NOMO-1 (cell line): ENCODE measurements at regions not wholly inside any gene's neighbourhood (a gene's known extent, or its start where the extent isn't known, plus 50 kb on each side); places are given as distances from the start of the nearest gene placed in this dataset.
"Not testable (repeated sequence)": the region's sequence is repeated elsewhere in the genome, so short reads cannot be mapped to it uniquely, and the experiment has no call there.

ENCODE experiments used
- DNase-seq, 2 experiments: peaks; one replicate each; lab custom pipeline; 2025; ENCODE audit not compliant: unreplicated experiment in 2 of 2; lab: John Stamatoyannopoulos, UW

DNA sequence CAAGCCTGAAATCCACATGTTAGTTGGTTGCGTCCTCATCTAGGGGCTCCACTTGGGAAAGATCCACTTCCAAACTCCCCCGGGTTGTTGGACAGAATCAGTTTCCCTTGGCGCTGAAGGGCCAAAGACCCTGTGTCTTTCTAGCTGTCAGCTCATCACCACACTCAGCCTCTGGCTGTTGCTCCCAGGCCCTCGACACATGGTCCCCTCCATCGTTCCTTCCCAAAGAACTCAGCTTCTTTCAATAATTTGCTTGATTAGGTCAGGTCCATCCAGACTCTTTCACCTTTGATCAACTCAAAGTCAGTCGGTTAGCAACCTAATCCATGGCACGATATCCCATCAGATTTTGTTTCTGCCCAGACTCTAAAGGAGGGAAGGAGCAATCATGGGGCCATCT, 254.8 kb upstream of the SULF2 start:
- no peak for DNase-seq

DNA sequence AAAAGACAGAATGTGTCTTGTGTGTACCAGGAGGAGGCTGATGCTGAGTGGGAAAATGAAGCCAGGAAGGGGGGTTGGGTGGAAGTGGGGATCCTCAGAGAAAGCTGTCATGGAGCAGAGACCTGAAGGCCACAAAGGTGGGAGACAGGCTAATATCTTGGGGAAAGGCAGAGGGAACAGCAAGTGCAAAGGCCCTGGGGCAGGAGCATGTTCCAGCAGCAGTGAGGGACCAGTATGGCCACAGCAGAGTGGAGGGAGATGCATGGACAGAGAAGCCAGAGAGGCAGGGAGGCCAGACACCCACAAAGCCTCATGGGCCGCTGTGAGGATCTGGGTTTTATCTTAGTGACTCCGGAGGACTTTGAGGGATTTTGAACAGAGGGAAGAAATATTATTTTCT, 254.2 kb upstream of the SULF2 start:
- DNase-seq = no peak

DNA sequence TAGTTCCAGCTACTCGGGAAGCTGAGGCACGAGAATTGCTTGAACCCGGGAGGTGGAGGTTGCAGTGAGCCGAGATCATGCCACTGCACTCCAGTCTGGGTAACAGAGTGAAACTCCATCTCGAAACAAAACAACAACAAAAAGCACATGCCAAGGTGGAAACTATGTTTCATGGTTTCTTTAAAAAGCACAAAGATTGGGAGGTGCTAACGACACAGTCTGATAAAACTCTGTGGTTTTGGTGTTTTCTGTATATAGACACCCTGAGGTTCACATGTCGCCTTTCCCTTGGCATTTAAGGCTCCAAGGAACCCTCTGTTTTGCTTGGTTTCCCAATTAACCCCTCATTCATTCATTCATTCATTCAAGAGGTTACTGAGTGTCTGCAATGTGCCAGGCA, 253.4 kb upstream of the SULF2 start:
- DNase-seq = no peak

DNA sequence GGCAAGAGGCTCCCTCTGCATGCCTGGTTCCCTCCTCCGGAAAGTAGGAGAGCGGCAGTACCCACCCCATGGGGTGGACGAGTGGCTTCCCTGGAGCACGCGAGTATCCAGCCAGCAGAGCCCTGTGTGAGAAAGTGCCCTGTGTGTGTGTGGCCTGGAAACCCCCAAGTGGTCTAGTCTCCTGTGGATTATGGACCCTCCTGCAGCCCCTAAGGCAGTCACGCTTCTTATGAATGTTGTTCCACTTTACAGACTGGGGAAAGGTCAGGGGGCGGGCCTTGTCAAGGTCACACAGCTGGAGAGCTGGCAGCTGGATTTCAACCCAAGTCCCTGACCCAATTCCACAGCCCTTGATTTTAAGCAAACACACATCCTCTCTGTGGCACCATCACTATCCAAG, 252.5 kb upstream of the SULF2 start:
- not testable (repeated sequence) for DNase-seq

DNA sequence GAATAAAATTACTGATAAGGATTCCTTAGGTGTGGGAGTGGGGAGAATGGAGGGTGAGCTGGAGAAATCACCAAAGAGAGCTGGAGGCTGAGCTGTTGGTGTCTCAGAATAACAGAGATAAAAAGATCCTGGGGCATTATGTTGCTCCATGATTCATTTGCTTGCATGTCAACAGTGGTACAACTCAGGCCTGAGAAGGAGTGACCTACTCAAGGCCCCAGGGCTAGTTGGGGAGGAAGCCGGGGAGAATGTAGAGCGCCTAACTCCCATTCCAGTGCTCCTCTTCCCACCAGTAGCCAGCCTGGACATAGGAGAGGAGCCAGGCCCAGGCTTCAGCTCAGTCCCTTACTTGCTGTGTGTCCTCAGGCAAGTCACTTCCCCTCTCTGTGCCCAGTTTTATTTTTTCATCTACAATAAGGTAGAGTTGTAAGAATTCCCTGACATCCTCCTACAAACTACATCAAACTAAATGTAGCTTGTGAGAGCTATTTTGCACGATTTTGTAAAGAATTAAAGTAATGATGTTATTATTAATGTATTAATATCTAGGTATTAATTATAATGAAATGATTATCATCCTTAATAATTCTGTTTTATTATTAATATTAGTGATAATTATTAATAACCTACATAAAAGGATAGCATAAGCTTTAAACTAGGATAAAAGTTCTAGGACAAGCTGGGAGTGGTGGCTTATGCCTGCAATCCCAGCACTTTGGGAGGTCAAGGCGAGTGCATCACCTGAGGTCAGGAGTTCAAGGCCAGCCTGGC, 250.9 kb upstream of the SULF2 start:
- DNase-seq = no peak

DNA sequence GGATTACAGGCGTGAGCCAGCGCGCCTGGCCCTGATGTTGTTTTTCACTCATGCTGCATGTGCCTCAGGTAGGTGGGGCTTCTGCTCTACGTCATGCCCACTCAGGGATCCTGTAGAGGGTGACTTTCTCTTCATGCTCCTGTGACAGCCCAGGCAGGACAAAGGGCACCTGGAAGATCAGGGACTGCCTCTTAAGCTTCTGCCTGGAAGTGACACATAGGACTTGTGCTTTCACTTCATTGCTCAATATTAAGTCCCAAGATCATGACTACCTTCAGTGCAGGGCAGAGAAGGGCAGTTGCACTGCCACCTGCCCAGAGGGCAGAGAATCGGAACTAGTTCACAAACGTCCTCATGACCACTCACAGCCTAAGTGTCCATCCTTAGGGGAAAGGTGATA, 249.5 kb upstream of the SULF2 start:
- DNase-seq = no peak

DNA sequence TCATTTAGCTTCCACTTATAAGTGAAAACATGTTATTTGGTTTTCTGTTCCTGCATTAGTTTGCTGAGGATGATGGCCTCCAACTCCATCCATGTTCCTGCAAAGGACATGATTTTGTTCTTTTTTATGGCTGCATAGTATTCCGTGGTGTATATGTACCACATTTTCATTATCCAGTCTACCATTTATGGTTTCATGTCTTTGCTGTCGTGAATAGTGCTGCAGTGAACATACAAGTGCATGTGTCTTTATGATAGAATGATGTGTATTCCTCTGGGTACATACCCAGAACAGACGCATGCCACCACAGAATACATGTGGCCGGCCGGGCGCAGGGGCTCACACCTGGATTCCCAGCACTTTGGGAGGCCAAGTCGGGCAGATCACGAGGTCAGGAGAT, 247.7 kb upstream of the SULF2 start:
- not testable (repeated sequence) for DNase-seq

DNA sequence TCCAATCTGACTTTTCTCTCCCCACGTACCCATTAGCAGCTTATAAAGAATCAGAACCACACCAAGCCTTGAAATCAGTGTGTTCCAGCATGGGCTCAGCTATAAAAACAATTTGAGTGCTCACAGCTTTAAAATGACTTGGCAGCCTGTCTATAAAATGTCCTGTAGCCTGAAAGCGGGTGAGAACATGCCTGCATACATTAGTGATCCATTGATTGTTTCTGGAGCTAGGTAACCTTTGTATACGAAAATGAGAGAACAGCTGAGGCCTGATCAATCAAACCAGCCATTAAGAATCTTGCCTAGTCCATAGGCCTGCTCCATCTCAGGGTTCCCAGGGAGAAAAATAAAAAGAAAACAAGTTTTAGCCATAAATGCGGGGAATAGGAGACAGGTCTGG, 245.8 kb upstream of the SULF2 start:
- DNase-seq = no peak

DNA sequence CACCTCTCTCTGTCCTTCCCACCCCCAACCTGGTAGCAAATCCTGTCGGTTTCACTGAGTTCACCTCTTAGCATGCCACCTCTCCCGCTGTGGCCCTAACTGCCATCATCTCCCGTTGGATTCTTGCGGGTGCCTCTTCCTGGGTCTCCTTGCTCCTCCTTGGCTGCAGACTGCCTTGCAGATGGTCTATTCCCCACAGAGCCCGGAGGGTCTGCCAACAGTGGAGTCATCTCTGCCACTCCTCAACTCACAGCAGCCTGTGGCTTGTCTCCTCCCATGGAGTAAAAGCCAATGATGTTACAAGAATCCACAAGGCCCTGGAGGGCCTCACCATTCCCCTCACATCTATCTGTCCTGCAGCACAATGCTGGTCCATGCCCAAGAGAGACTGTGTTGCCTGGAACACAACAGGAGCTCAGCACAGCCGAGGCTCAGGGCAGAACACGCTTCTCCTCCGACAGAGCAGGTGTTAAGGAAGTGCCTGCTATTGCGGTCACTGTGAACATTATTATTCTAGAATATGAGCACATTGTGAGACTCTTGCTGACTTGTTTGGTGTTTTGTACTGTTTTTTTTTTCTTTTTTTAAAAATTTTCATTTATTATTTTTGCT, 241.8 kb upstream of the SULF2 start:
- DNase-seq = no peak

DNA sequence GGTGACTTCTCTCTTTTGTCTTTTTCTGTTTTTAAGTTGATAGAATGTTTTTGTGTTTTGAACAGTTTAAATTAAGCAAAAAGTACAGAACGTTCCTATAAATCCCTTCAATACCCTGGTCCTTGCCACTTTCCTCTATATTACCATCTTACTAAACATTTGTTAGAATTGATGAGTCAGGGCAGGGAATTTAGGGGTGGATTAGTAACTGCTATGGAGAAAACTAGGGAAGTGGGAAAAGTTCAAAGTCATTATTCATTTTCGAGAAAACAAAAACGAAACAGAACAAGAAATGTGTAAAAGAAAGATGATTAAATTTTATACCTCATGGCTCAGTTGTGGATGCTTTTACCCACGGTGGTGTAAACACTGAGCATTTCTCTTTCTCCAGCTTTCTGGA, 240.4 kb upstream of the SULF2 start:
- DNase-seq = no peak

DNA sequence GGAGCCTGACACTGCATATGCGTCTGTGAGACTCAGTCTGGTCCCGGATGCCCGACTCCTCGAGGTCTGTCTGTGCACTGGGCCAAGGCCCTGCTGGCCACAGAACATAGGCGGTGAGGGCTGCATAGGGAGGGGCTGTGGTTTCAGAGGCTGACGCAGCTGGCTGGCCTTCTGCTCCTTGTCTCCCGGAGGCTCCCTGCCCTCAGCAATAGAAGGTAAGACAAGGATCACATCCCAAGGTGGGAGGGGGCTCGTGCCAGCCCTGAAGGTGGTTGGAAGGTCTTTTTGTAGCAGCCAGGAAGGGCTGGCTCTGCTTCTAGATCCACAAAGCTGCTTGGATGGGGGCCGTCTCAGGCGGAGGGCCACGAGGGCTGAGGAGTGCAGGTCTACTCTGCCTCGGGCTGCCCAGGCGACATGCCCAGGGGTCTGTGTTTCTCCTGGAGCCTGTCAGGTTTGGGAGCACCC, 239.8 kb upstream of the SULF2 start:
- peak; percentile 21 to 22 for DNase-seq

DNA sequence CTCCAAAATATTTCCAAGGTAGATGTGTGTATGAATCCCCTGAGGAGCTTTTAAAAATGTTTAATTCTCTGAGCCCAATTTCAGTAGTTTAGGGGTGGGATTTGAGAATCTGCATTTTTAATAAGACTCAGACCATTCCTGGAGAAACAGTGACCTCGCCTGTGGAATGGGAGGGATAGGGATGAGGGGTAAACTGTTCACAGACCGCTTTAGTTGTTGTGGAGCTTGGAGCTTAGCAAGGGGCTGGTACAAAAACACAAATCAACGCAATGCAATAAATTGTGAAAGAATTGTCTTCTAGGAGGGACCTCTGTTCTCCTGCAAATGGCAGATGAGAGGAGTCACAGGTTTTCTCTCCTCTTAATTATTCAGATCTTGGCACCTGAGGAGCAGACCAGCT, 239.3 kb upstream of the SULF2 start:
- DNase-seq = no peak

DNA sequence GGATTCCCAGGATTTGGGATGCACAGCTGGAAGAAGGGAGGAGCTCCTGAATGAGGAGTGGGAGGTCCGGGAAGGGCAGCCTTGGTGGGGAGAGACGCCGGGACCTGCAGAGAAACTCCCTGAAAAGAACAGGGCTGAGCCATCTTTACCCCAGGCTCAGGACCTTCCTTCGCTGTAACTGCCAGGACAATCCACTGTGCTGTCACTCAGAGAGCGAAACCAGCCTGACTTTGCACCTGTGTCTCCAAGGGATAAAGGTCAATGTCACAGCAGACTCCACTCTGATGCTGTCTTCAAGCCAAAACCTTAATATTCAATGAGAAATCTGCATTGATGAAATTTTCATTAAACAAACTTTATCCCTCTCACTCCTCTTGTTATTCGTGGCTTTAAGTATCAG, 235.4 kb upstream of the SULF2 start:
- not testable (repeated sequence) for DNase-seq

DNA sequence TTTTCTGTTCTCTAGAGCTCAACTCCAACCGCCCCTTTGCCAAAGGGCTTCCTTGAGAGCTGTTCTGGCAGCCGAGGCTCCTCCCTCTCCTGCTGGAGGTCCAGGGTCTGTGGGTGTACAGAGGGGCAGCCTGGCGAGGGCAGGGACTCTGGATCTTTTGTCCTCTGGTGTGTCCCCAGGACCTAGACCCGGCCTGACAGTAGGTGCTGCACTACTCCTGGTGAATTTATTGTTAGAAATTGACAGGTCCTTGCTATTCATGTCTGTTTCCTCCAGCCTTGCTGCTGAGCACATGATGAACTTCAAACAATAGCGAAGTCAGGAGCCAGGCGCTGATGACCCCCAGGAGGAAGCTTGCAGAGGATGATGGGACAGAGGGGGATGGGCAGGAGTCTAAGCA, 234.7 kb upstream of the SULF2 start:
- DNase-seq = no peak

DNA sequence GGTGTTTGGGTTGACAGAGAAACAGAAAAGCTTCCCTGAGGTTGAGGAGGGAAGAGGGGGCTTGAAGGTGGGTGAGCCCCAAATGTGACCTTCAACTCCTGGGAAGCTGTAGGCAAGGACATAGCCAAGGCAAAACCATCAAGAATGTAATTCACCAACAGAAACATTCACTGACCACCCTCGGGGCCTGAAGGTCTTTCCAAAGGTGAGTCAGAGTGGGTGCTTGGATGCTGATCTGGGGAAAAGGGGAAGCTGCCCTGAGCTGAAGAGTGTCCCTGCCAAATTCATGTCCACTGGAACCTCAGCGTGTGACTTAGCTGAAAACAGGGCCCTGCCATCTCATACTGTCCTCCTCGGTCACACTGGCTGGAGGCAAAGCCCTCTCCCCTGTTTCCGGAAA, 234.2 kb upstream of the SULF2 start:
- DNase-seq = no peak

DNA sequence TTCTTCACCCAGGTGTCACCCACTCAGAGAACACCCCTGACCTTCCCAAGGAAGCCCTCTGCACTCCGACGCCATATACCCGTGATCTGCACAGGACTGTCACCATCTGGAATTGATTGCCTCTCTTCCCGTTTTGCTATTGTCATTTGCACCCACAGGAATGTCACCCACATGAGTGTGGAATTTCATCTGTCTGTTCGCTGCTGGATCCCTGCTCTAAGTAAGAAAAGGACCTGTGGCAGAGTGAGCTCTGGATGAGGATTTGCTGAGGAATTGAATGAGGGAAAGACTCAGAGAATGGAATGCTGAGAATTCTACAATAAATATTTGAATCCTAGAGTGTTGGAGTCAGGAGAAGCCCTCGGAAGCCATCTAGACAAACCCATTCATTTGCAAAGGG, 233.6 kb upstream of the SULF2 start:
- not testable (repeated sequence) for DNase-seq

DNA sequence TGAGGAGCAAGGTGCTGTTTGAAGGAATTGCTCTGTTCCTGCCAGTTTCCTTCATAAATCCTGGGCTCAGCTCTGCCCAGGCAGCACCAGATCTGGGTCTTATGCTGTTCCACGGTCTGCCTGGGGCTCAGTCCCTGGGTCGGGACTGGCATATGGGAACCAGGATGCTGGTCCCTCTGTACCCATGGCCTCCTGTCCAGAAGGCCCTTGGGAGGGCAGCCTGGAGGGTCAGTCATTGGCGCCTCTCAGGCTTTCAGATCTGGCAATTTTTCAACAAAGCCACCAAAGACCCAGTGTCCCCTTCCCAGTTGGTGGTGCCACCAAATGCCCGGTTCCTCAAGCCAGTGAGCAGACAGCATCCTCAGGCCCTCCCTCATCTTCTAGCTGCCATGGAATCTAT, 232.7 kb upstream of the SULF2 start:
- DNase-seq = no peak

DNA sequence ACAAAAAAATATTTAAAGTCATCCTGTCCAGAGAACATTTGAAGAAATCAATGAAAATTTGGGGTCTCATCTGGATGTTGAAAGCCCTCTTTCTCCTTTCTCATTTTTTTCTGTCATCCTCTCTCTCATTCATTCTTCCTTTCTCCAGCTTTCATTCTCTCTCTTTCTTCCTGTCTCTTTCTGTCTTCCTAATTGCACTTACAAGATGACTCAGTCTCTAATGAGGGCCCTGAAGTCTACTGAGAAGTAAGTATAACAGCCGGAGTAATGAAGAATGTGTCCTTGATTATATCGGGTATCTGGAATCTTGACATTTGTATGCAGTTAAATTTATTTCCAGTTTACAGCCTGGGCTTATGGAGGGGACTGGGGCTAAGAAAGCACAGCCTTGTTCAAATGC, 232.2 kb upstream of the SULF2 start:
- no peak for DNase-seq

DNA sequence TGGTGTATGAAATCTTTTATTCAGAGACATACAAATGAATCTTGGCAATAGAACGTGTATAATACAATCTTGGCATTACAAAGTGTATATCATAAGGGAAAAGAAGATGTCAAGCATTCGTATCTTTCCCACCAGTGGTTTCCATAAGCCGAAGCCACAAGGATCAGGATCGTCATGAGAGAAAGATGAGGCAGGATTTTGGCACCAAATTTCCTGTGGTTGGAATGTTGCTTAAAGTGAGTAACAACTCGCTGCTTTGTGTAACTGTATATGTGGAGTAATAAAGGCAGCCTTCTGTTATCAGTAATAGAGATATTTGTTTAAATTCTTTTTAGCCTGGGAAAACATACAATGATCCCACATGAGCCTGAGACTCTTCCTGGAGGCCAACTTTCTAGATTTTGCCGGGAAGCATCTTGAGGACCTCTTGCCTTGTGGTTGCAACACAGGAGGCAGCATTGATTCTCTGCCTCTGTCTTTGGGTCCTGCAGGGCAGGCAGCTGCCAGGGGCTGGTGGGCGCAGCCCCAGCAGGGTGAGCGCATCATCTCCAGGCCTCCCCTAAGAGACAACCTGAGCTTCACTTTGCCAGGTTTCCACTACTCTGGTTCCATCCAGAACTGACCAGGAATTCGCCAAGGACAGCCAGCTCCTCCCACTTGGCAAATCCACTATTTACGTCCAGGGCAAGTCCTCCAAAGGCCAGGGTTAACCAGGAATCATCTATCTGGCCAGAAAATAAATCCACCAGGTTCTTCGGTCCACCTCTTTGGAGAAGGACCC, 230.9 kb upstream of the SULF2 start:
- no peak for DNase-seq

DNA sequence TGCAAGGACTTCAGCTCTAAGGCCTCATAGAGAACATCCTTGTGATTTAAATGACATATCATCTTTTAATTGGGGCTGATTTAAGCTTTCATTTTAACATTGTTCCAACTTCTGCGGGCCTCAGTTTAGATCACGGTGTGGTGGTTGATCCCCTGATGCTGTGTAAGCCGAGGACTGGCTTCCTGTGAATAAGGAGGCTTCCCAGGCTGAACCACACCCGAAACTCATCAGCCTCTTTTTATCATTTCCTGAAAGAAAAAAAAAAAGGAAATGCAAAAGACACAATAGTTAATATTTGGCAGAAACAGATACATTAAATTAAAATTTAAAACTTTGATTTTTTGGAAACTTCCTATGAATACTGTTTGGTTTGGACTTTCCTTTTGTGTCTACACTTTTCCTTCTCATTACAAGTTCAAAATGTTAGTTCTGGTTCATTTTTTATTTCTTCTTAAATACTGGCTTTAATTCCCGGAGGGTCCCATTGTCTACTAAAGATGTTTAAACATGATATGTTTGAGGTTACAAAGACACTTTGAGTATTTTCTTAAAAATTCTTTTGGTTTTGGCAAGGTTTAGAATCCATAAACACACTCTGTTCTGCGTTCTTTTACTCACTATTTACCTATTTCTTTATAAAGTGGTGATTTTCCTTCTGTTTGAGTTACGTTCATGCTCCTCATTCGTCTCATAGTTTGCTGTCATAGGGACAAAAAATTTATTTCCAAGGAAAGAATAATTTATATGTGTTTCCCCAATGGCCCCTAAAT, 230.0 kb upstream of the SULF2 start:
- DNase-seq = no peak

DNA sequence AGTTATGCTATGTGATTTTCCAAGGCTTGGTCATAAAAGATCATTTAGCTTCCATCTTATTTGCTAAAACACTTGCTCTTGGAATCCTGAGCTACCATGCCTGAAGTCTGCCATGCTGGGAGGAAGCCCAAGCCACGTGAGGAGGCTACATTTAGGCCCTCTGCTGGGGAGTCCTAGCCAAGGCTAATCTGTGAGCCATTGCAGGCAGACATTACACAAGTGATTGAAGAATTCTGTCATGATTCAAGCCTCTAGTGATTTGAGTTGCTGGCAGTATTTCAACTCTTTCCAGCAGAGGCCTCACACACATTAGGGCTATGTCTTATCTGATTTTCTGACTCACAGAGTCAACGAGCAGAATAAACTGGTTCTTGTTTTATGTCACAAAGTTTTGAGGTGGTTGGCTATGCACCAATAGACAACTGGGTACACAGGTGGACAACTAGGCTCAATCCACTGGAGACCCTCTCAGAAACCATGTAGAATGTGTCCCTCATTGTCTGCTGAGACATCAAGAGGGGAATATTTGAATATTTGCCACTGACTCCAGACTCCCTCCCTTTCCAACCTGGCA, 227.2 kb upstream of the SULF2 start:
- DNase-seq = no peak
